ENCODE measurements at regions not wholly inside any gene's neighbourhood (a gene's known extent, or its start where the extent isn't known, plus 50 kb on each side); places are given as distances from the start of the nearest gene placed in this dataset.

- TF ChIP-seq JUND (IDR thresholded peaks at IDR 0.05; ENCODE audit: low read depth, low read length) = no peak
- no peak for TF ChIP-seq RCOR1 (conservative IDR thresholded peaks at IDR 0.05; ENCODE audit: low read depth, low read length)
These were observed 57.0 kb upstream of the NEK7 start for GRCh38 chr1:198099755-198100154.
